ENCODE measurements at regions not wholly inside any gene's neighbourhood (a gene's known extent, or its start where the extent isn't known, plus 50 kb on each side); places are given as distances from the start of the nearest gene placed in this dataset.

- Histone ChIP-seq H3K9me3 (ENCODE audit: low read depth) (no peaks in the 10 kb centered on the region), H3K9me2 (ENCODE audit: insufficient read depth) (no peaks in the 10 kb centered on the region), H3K27me3 (replicated peaks; ENCODE audit: insufficient read depth) (no peaks in the 10 kb centered on the region), H3K4me2 (ENCODE audit: unreplicated experiment) (no peak overlapping the region), H3K27ac (no peak overlapping the region), H3K9ac (no peak overlapping the region), H4K20me1 (ENCODE audit: insufficient read depth) (no peaks in the 10 kb centered on the region), H2AFZ (no peak overlapping the region), H3K4me1 (ENCODE audit: insufficient read depth) (peaks cover 9% of the 10 kb centered on the region; the same call in 1 of the 2 replicates), H3F3A (ENCODE audit: insufficient read depth) (peaks cover 10% of the 10 kb centered on the region; the same call in 1 of the 2 replicates), H3K4me3 (no peak overlapping the region), H3K36me3 (ENCODE audit: low read depth) (no peaks in the 10 kb centered on the region), H3K79me2 (ENCODE audit: insufficient read depth) (no peaks in the 10 kb centered on the region)
- TF ChIP-seq EZH2phosphoT487 (IDR thresholded peaks at IDR 0.05; ENCODE audit: insufficient read depth, low read depth) (no peak), EZH2 (IDR thresholded peaks at IDR 0.05; ENCODE audit: insufficient read depth, poor library complexity, severe bottlenecking) (no peak)
- WGBS, 2 experiments (ENCODE audit: low coverage in 1 of 2, low lambda C conversion rate in 2 of 2, missing lambda C conversion rate in 2 of 2): 45 to 52% methylated on average over 3 of the region's 3 CpGs
- DNase-seq: no peak
- in situ Hi-C loops (cut with MboI): no loop called here
These were observed 191.9 kb upstream of the KCNJ16 start for GRCh38 chr17:69883120-69883519.

GRCh38 chr17:69884356-69884755 is 190.7 kb upstream of the KCNJ16 start:
- Histone ChIP-seq H3K9me2 (ENCODE audit: insufficient read depth) (no peaks in the 10 kb centered on the region), H3K27ac (no peak overlapping the region), H2AFZ (no peak overlapping the region), H3K36me3 (ENCODE audit: low read depth) (no peaks in the 10 kb centered on the region), H3K4me2 (ENCODE audit: unreplicated experiment) (no peak overlapping the region), H4K20me1 (ENCODE audit: insufficient read depth) (no peaks in the 10 kb centered on the region), H3F3A (ENCODE audit: insufficient read depth) (no peaks in the 10 kb centered on the region), H3K79me2 (ENCODE audit: insufficient read depth) (no peaks in the 10 kb centered on the region), H3K27me3 (replicated peaks; ENCODE audit: insufficient read depth) (no peaks in the 10 kb centered on the region), H3K9ac (no peak overlapping the region), H3K4me3 (no peak overlapping the region), H3K4me1 (ENCODE audit: insufficient read depth) (0 out of 2 replicates have a peak, but pooled peaks cover under 1% of the 10 kb centered on the region), H3K9me3 (ENCODE audit: low read depth) (no peaks in the 10 kb centered on the region)
- in situ Hi-C loops (cut with MboI): no loop called here
- no peak for DNase-seq
- TF ChIP-seq EZH2 (IDR thresholded peaks at IDR 0.05; ENCODE audit: insufficient read depth, poor library complexity, severe bottlenecking) (no peak), EZH2phosphoT487 (IDR thresholded peaks at IDR 0.05; ENCODE audit: insufficient read depth, low read depth) (no peak)

GRCh38 chr17:69884846-69885245 is 190.2 kb upstream of the KCNJ16 start:
- WGBS, 2 experiments (ENCODE audit: low coverage in 1 of 2, low lambda C conversion rate in 2 of 2, missing lambda C conversion rate in 2 of 2): 62 to 65% methylated on average over 2 of the region's 2 CpGs
- no peaks in the 10 kb centered on the region for H3K9me3 ChIP-seq (ENCODE audit: low read depth)

DNA sequence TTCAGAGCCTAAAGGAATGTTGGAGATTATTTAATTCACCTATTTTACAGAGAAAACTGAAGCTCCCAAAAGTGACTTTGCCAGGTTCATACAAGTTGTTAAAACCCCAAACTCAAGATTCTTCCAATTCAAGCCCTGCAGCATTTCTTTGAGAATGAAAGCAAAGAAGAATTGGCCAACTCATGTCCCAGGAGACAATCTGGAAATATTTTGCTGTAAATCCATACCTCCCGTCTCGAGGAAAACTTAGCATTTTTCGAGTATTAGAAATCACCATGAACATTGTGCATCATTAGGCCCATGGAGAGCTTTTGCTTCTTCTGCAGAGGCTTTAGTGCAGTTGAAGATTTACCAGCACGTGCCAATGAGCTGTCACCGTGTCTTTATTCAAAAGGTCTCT is 176.4 kb upstream of the KCNJ16 start:
- Histone ChIP-seq H3K27ac (no peak overlapping the region), H3K4me1 (ENCODE audit: insufficient read depth) (peaks cover 7% of the 10 kb centered on the region), H3K9me2 (ENCODE audit: insufficient read depth) (no peaks in the 10 kb centered on the region), H2AFZ (no peak overlapping the region), H3K9me3 (ENCODE audit: low read depth) (no peaks in the 10 kb centered on the region), H4K20me1 (ENCODE audit: insufficient read depth) (no peaks in the 10 kb centered on the region), H3K79me2 (ENCODE audit: insufficient read depth) (no peaks in the 10 kb centered on the region), H3K36me3 (ENCODE audit: low read depth) (no peaks in the 10 kb centered on the region), H3K9ac (no peak overlapping the region), H3K27me3 (replicated peaks; ENCODE audit: insufficient read depth) (no peaks in the 10 kb centered on the region), H3K4me2 (ENCODE audit: unreplicated experiment) (no peak overlapping the region), H3F3A (ENCODE audit: insufficient read depth) (peaks cover 8% of the 10 kb centered on the region; the same call in 1 of the 2 replicates), H3K4me3 (no peak overlapping the region)
- in situ Hi-C loops (cut with MboI): no loop called here
- peak; percentile 14 for DNase-seq
- 61 to 75% methylated on average over 5 of the region's 5 CpGs for WGBS, 2 experiments (ENCODE audit: low coverage in 1 of 2, low lambda C conversion rate in 2 of 2, missing lambda C conversion rate in 2 of 2)
- TF ChIP-seq EZH2phosphoT487 (IDR thresholded peaks at IDR 0.05; ENCODE audit: insufficient read depth, low read depth): no peak
- no peak for TF ChIP-seq EZH2 (IDR thresholded peaks at IDR 0.05; ENCODE audit: insufficient read depth, poor library complexity, severe bottlenecking)

More at GRCh38 chr17:69884846-69885245, 190.2 kb upstream of the KCNJ16 start:
- Histone ChIP-seq H3K27ac (no peak overlapping the region), H3K79me2 (ENCODE audit: insufficient read depth) (no peaks in the 10 kb centered on the region), H3F3A (ENCODE audit: insufficient read depth) (no peaks in the 10 kb centered on the region), H3K27me3 (replicated peaks; ENCODE audit: insufficient read depth) (no peaks in the 10 kb centered on the region), H2AFZ (no peak overlapping the region), H3K4me3 (no peak overlapping the region), H3K9ac (no peak overlapping the region), H3K9me2 (ENCODE audit: insufficient read depth) (no peaks in the 10 kb centered on the region), H3K4me2 (ENCODE audit: unreplicated experiment) (no peak overlapping the region), H4K20me1 (ENCODE audit: insufficient read depth) (no peaks in the 10 kb centered on the region), H3K36me3 (ENCODE audit: low read depth) (no peaks in the 10 kb centered on the region), H3K4me1 (ENCODE audit: insufficient read depth) (no peaks in the 10 kb centered on the region)
- TF ChIP-seq EZH2phosphoT487 (IDR thresholded peaks at IDR 0.05; ENCODE audit: insufficient read depth, low read depth): no peak
- no peak for DNase-seq
- in situ Hi-C loops (cut with MboI): no loop called here

DNA sequence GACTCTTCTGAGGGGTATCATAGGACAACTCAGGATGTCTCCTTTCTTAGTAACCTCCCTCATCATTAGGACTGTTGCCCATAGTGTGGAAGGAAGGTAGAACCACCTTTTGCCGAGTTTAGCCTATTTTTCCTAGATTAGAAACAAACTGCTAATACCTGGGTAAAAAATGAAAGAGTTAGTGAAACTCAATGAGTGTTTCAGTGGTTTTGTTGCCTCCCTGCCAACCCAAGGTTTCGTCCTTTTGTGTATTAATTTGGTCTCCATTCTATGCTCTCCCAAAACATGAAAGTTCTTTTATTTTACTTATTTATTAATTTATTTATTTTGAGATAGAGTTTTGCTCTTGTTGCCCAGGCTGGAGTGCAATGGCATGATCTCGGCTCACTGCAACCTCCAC is 174.9 kb upstream of the KCNJ16 start:
- H3K4me1 ChIP-seq (ENCODE audit: insufficient read depth): peaks cover 7% of the 10 kb centered on the region
- 90 to 98% methylated on average over 3 of the region's 3 CpGs for WGBS, 2 experiments (ENCODE audit: low coverage in 1 of 2, low lambda C conversion rate in 2 of 2, missing lambda C conversion rate in 2 of 2)

More for the DNA sequence above, 174.9 kb upstream of the KCNJ16 start:
- Histone ChIP-seq H3K27me3 (replicated peaks; ENCODE audit: insufficient read depth) (no peaks in the 10 kb centered on the region), H3K4me3 (no peak overlapping the region), H3K9ac (no peak overlapping the region), H3K9me3 (ENCODE audit: low read depth) (no peaks in the 10 kb centered on the region), H4K20me1 (ENCODE audit: insufficient read depth) (no peaks in the 10 kb centered on the region), H3K9me2 (ENCODE audit: insufficient read depth) (no peaks in the 10 kb centered on the region), H3F3A (ENCODE audit: insufficient read depth) (peaks cover 8% of the 10 kb centered on the region; the same call in 1 of the 2 replicates), H3K36me3 (ENCODE audit: low read depth) (no peaks in the 10 kb centered on the region), H2AFZ (no peak overlapping the region), H3K27ac (no peak overlapping the region), H3K4me2 (ENCODE audit: unreplicated experiment) (no peak overlapping the region), H3K79me2 (ENCODE audit: insufficient read depth) (no peaks in the 10 kb centered on the region)
- in situ Hi-C loops (cut with MboI): no loop called here
- TF ChIP-seq EZH2phosphoT487 (IDR thresholded peaks at IDR 0.05; ENCODE audit: insufficient read depth, low read depth): no peak
- no peak for TF ChIP-seq EZH2 (IDR thresholded peaks at IDR 0.05; ENCODE audit: insufficient read depth, poor library complexity, severe bottlenecking)
- no peak for DNase-seq

Data from GM23248 (cell line).